HL-60 (cell line): ENCODE measurements at regions not wholly inside any gene's neighbourhood (a gene's known extent, or its start where the extent isn't known, plus 50 kb on each side); places are given as distances from the start of the nearest gene placed in this dataset.

Source experiments
- CTCF ChIP-seq: IDR thresholded peaks from one replicate; pipeline ENCODE4 v1.5.1; 2011; ENCODE audit warnings: low read length, control low read depth, inconsistent platforms; ENCODE audit not compliant: insufficient read depth
- GABPA ChIP-seq: IDR thresholded peaks from 2 replicates; pipeline ENCODE4 v1.6.1; 2012; ENCODE audit warnings: low read depth
- REST ChIP-seq: IDR thresholded peaks from 2 replicates; pipeline ENCODE4 v1.6.1; 2012; ENCODE audit warnings: low read depth; ENCODE audit not compliant: insufficient replicate concordance
- SPI1 ChIP-seq: IDR thresholded peaks from 2 replicates; pipeline ENCODE4 v1.6.1; 2012; ENCODE audit warnings: low read depth, mild to moderate bottlenecking, borderline replicate concordance

- TF ChIP-seq CTCF: no peak
- no peak for TF ChIP-seq REST
- no peak for TF ChIP-seq GABPA
- TF ChIP-seq SPI1: no peak
Observed at GRCh38 chr13:39881887-39882286, 226.4 kb downstream of the COG6 start.
